HepG2 (cell line): ENCODE measurements at regions not wholly inside any gene's neighbourhood (a gene's known extent, or its start where the extent isn't known, plus 50 kb on each side); places are given as distances from the start of the nearest gene placed in this dataset.

Source experiments
- CEBPG ChIP-seq: IDR thresholded peaks from 2 replicates; pipeline ENCODE4 v1.6.1; 2016
- ETV5 ChIP-seq: IDR thresholded peaks from 2 replicates; pipeline ENCODE4 v1.6.1; 2018; ENCODE audit warnings: missing biosample characterization, missing genetic modification reagents, inconsistent platforms, borderline replicate concordance
- IRF1 ChIP-seq: sonication (generic); formaldehyde crosslinking; IDR thresholded peaks from 2 replicates; pipeline ENCODE4 v1.4.0; 2020; ENCODE audit warnings: low read depth, mild to moderate bottlenecking, missing genetic modification reagents
- ISX ChIP-seq: sonication (generic); formaldehyde crosslinking; conservative IDR thresholded peaks from 2 replicates; pipeline ENCODE4 v1.5.0; 2020; ENCODE audit warnings: missing genetic modification reagents
- KLF16 ChIP-seq, 2 experiments: sonication (generic) in 1 of 2; formaldehyde crosslinking in 1 of 2; IDR thresholded peaks; 2 replicates each; pipeline versions ENCODE4 v1.6.1 to v1.8.0; 2016 to 2023; ENCODE audit warnings: missing genetic modification reagents in 2 of 2, missing compliant biosample characterization in 1 of 2
- MYNN ChIP-seq: sonication (generic); formaldehyde crosslinking; IDR thresholded peaks from 2 replicates; pipeline ENCODE4 v1.4.0; 2020; ENCODE audit warnings: mild to moderate bottlenecking, low read depth, missing genetic modification reagents
- NCOR1 ChIP-seq: fragments of 200-600 bp; sonication (generic); IDR thresholded peaks from 2 replicates; pipeline ENCODE4 v1.7.0; 2017; ENCODE audit warnings: antibody characterized with exemption, low read length, borderline replicate concordance
- PLSCR1 ChIP-seq: sonication (generic); formaldehyde crosslinking; IDR thresholded peaks from 2 replicates; pipeline ENCODE4 v1.5.0; 2020; ENCODE audit warnings: missing genetic modification reagents, mild to moderate bottlenecking, borderline replicate concordance
- SALL1 ChIP-seq: sonication (generic); formaldehyde crosslinking; IDR thresholded peaks from 2 replicates; pipeline ENCODE4 v1.8.0; 2022; ENCODE audit warnings: mild to moderate bottlenecking, missing genetic modification reagents
- SRF ChIP-seq: IDR thresholded peaks from 2 replicates; pipeline ENCODE4 v1.6.1; 2011; ENCODE audit warnings: mild to moderate bottlenecking, low read depth, low read length, moderate library complexity
- THYN1 ChIP-seq: sonication (generic); formaldehyde crosslinking; IDR thresholded peaks from 2 replicates; pipeline ENCODE4 v1.8.1; 2023; ENCODE audit warnings: low read depth, mild to moderate bottlenecking, moderate library complexity, missing genetic modification reagents, borderline replicate concordance
- TOPORS ChIP-seq: sonication (generic); formaldehyde crosslinking; IDR thresholded peaks from 2 replicates; pipeline ENCODE4 v1.8.0; 2023; ENCODE audit warnings: mild to moderate bottlenecking, missing genetic modification reagents
- U2AF2 ChIP-seq: fragments of 200-400 bp; formaldehyde crosslinking; IDR thresholded peaks from 2 replicates; pipeline ENCODE4 v1.6.1; 2017; ENCODE audit warnings: low read depth, mild to moderate bottlenecking, low read length
- YEATS2 ChIP-seq: sonication (generic); formaldehyde crosslinking; IDR thresholded peaks from 2 replicates; pipeline ENCODE4 v1.4.0; 2020; ENCODE audit warnings: missing genetic modification reagents, borderline replicate concordance
- ZHX1 ChIP-seq: sonication (generic); formaldehyde crosslinking; IDR thresholded peaks from 2 replicates; pipeline ENCODE4 v1.8.1; 2022; ENCODE audit warnings: low read depth, mild to moderate bottlenecking, missing genetic modification reagents
- ZNF354B ChIP-seq: sonication (generic); formaldehyde crosslinking; IDR thresholded peaks from 2 replicates; pipeline ENCODE4 v1.8.0; 2022; ENCODE audit warnings: mild to moderate bottlenecking, missing genetic modification reagents
- ZNF510 ChIP-seq: sonication (generic); formaldehyde crosslinking; IDR thresholded peaks from 2 replicates; pipeline ENCODE4 v1.4.0; 2020; ENCODE audit warnings: low read depth, mild to moderate bottlenecking, missing genetic modification reagents
- ZNF543 ChIP-seq: sonication (generic); formaldehyde crosslinking; IDR thresholded peaks from 2 replicates; pipeline ENCODE4 v1.4.0; 2020; ENCODE audit warnings: mild to moderate bottlenecking, missing genetic modification reagents
- ZNF547 ChIP-seq: sonication (generic); formaldehyde crosslinking; IDR thresholded peaks from 2 replicates; pipeline ENCODE4 v1.5.1; 2020; ENCODE audit warnings: mild to moderate bottlenecking, missing genetic modification reagents
- ZNF607 ChIP-seq: sonication (generic); formaldehyde crosslinking; IDR thresholded peaks from 2 replicates; pipeline ENCODE4 v1.5.1; 2020; ENCODE audit warnings: missing genetic modification reagents, mild to moderate bottlenecking, borderline replicate concordance
- TF ChIP-seq, protein P1 (sequence below): sonication (generic); formaldehyde crosslinking; IDR thresholded peaks from 2 replicates; pipeline ENCODE4 v1.5.0; 2020; ENCODE audit warnings: mild to moderate bottlenecking, low read depth, missing genetic modification reagents, borderline replicate concordance
- TF ChIP-seq, protein P2 (sequence below): sonication (generic); formaldehyde crosslinking; IDR thresholded peaks from 2 replicates; pipeline ENCODE4 v1.4.0; 2020; ENCODE audit warnings: missing genetic modification reagents, borderline replicate concordance

DNA sequence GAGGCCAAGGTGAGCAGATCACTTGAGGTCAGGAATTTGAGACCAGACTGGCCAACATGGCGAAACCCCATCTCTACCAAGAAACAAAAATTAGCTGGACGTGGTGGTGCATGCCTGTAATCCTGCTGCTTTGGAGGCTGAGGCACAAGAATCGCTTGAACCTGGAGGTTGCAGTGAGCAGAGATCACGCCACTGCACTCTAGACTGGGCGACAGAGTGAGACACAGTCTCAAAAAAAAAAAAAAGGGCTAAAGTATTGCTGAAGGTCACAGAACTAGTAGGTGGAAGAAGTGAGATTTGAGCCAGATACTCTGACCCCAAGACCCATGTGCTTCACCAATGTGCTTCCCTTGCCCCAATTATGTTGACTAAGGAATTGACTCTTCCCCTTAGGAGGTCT lies 112.0 kb downstream of the NPIPB5 start (continued):
- no peak for TF ChIP-seq PLSCR1
- TF ChIP-seq NCOR1, result no peak
- TF ChIP-seq IRF1 (CRISPR knock-in tag), result no peak
- TF ChIP-seq, protein P1, sequence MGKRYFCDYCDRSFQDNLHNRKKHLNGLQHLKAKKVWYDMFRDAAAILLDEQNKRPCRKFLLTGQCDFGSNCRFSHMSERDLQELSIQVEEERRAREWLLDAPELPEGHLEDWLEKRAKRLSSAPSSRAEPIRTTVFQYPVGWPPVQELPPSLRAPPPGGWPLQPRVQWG, result no peak
- no peak for TF ChIP-seq THYN1 (CRISPR knock-in tag)
- TF ChIP-seq, protein P2, sequence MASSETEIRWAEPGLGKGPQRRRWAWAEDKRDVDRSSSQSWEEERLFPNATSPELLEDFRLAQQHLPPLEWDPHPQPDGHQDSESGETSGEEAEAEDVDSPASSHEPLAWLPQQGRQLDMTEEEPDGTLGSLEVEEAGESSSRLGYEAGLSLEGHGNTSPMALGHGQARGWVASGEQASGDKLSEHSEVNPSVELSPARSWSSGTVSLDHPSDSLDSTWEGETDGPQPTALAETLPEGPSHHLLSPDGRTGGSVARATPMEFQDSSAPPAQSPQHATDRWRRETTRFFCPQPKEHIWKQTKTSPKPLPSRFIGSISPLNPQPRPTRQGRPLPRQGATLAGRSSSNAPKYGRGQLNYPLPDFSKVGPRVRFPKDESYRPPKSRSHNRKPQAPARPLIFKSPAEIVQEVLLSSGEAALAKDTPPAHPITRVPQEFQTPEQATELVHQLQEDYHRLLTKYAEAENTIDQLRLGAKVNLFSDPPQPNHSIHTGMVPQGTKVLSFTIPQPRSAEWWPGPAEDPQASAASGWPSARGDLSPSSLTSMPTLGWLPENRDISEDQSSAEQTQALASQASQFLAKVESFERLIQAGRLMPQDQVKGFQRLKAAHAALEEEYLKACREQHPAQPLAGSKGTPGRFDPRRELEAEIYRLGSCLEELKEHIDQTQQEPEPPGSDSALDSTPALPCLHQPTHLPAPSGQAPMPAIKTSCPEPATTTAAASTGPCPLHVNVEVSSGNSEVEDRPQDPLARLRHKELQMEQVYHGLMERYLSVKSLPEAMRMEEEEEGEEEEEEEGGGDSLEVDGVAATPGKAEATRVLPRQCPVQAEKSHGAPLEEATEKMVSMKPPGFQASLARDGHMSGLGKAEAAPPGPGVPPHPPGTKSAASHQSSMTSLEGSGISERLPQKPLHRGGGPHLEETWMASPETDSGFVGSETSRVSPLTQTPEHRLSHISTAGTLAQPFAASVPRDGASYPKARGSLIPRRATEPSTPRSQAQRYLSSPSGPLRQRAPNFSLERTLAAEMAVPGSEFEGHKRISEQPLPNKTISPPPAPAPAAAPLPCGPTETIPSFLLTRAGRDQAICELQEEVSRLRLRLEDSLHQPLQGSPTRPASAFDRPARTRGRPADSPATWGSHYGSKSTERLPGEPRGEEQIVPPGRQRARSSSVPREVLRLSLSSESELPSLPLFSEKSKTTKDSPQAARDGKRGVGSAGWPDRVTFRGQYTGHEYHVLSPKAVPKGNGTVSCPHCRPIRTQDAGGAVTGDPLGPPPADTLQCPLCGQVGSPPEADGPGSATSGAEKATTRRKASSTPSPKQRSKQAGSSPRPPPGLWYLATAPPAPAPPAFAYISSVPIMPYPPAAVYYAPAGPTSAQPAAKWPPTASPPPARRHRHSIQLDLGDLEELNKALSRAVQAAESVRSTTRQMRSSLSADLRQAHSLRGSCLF (CRISPR knock-in tag), result no peak
- TF ChIP-seq U2AF2, result no peak
- TF ChIP-seq ZNF543 (CRISPR knock-in tag), result no peak
- no peak for TF ChIP-seq ZHX1 (CRISPR knock-in tag)
- no peak for TF ChIP-seq SRF
- TF ChIP-seq ZNF607 (CRISPR knock-in tag), result no peak
- TF ChIP-seq YEATS2, result no peak
- no peak for TF ChIP-seq ZNF354B (CRISPR knock-in tag)
- TF ChIP-seq KLF16 (CRISPR knock-in tag; IDR thresholded peaks at IDR 0.05), result 0 out of 4 replicates have a peak, but pooled peaks of 1 of the 2 experiments have one; percentile 74
- TF ChIP-seq CEBPG (CRISPR knock-in tag), result no peak
- TF ChIP-seq ZNF510, result no peak
- 0 out of 2 replicates have a peak, but pooled peaks have one; percentile 14 for TF ChIP-seq SALL1
- no peak for TF ChIP-seq ETV5 (CRISPR knock-in tag)
- no peak for TF ChIP-seq MYNN
- TF ChIP-seq ZNF547, result no peak
- TF ChIP-seq TOPORS (CRISPR knock-in tag), result no peak
- no peak for TF ChIP-seq ISX
